Esophagus muscularis mucosa (tissue), 3 donors: ENCODE measurements at regions not wholly inside any gene's neighbourhood (a gene's known extent, or its start where the extent isn't known, plus 50 kb on each side); places are given as distances from the start of the nearest gene placed in this dataset.
"Not testable (repeated sequence)": the region's sequence is repeated elsewhere in the genome, so short reads cannot be mapped to it uniquely, and the experiment has no call there.

ENCODE experiments used
- POLR2A ChIP-seq: fragments of 450-650 bp; IDR thresholded peaks from one replicate; pipeline ENCODE4 v1.6.1; 2017; ENCODE audit warnings: antibody characterized with exemption, moderate library complexity, mild to moderate bottlenecking, low read depth
- POLR2AphosphoS5 ChIP-seq, 2 donors: sonication (generic); formaldehyde crosslinking; IDR thresholded peaks; one replicate each; pipeline ENCODE4 v1.6.1; 2017; ENCODE audit warnings: antibody characterized with exemption in 2 of 2
- TF ChIP-seq, protein P1 (sequence below), 3 experiments: fragments of 200-600 bp in 2 of 3; fragments of 450-650 bp in 1 of 3; sonication (generic) in 2 of 3; IDR thresholded peaks; one replicate each; pipeline ENCODE4 v1.5.1; 2017 to 2019; ENCODE audit warnings: antibody characterized with exemption in 3 of 3, mild to moderate bottlenecking in 2 of 3, moderate library complexity in 1 of 3

GRCh38 chr16:22436326-22436822 lies 62.0 kb upstream of the CDR2 start:
- TF ChIP-seq, protein P1, sequence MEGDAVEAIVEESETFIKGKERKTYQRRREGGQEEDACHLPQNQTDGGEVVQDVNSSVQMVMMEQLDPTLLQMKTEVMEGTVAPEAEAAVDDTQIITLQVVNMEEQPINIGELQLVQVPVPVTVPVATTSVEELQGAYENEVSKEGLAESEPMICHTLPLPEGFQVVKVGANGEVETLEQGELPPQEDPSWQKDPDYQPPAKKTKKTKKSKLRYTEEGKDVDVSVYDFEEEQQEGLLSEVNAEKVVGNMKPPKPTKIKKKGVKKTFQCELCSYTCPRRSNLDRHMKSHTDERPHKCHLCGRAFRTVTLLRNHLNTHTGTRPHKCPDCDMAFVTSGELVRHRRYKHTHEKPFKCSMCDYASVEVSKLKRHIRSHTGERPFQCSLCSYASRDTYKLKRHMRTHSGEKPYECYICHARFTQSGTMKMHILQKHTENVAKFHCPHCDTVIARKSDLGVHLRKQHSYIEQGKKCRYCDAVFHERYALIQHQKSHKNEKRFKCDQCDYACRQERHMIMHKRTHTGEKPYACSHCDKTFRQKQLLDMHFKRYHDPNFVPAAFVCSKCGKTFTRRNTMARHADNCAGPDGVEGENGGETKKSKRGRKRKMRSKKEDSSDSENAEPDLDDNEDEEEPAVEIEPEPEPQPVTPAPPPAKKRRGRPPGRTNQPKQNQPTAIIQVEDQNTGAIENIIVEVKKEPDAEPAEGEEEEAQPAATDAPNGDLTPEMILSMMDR (IDR thresholded peaks at IDR 0.05), result not testable (repeated sequence)
- TF ChIP-seq POLR2AphosphoS5 (IDR thresholded peaks at IDR 0.05); POLR2A: not testable (repeated sequence)
